Neural progenitor cell (in vitro differentiated cells): ENCODE measurements at regions not wholly inside any gene's neighbourhood (a gene's known extent, or its start where the extent isn't known, plus 50 kb on each side); places are given as distances from the start of the nearest gene placed in this dataset.

ENCODE experiments used
- EZH2 ChIP-seq: fragments of 200-600 bp; sonication (generic); IDR thresholded peaks from 2 replicates; pipeline ENCODE4 v1.6.1; 2017; ENCODE audit warnings: antibody characterized with exemption, mild to moderate bottlenecking, moderate library complexity
- EZH2phosphoT487 ChIP-seq: fragments of 200-600 bp; sonication (generic); IDR thresholded peaks from 2 replicates; pipeline ENCODE4 v1.6.1; 2017; ENCODE audit warnings: antibody characterized with exemption
- TF ChIP-seq, protein P1 (sequence below): fragments of 200-600 bp; sonication (generic); IDR thresholded peaks from 2 replicates; pipeline ENCODE4 v1.5.1; 2017; ENCODE audit warnings: antibody characterized with exemption, mild to moderate bottlenecking

GRCh38 chr12:58458102-58458501 is 462.2 kb downstream of the LRIG3 start:
- TF ChIP-seq, protein P1, sequence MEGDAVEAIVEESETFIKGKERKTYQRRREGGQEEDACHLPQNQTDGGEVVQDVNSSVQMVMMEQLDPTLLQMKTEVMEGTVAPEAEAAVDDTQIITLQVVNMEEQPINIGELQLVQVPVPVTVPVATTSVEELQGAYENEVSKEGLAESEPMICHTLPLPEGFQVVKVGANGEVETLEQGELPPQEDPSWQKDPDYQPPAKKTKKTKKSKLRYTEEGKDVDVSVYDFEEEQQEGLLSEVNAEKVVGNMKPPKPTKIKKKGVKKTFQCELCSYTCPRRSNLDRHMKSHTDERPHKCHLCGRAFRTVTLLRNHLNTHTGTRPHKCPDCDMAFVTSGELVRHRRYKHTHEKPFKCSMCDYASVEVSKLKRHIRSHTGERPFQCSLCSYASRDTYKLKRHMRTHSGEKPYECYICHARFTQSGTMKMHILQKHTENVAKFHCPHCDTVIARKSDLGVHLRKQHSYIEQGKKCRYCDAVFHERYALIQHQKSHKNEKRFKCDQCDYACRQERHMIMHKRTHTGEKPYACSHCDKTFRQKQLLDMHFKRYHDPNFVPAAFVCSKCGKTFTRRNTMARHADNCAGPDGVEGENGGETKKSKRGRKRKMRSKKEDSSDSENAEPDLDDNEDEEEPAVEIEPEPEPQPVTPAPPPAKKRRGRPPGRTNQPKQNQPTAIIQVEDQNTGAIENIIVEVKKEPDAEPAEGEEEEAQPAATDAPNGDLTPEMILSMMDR: no peak
- TF ChIP-seq EZH2: no peak
- TF ChIP-seq EZH2phosphoT487: no peak
